SK-N-SH (cell line): ENCODE measurements at regions not wholly inside any gene's neighbourhood (a gene's known extent, or its start where the extent isn't known, plus 50 kb on each side); places are given as distances from the start of the nearest gene placed in this dataset.

ENCODE experiments used
- CTCF ChIA-PET: fragments of 300-600, 350-600 bp; formaldehyde crosslinking; extraction: SDS; loops from one replicate; lab custom pipeline; 2021; lab: Yijun Ruan, JAX
- POLR2A ChIA-PET: fragments of 350-600 bp; sonication (Branson Sonifier 250); formaldehyde crosslinking; extraction: SDS; loops from one replicate; lab custom pipeline; 2020; ENCODE audit warnings: antibody characterized with exemption, inconsistent platforms; lab: Yijun Ruan, JAX
- DNase-seq: peaks from one replicate; pipeline ENCODE4 v3.0.0; 2012
- H2AFZ ChIP-seq: fragments of 200-600 bp; sonication (generic); 2 replicates; pipeline ENCODE4 v1.8.1; 2016; ENCODE audit warnings: antibody characterized with exemption, mild to moderate bottlenecking, low read depth
- H3F3A ChIP-seq: fragments of 200-600 bp; sonication (generic); replicated peaks from 2 replicates; pipeline ENCODE3; 2016; ENCODE audit warnings: antibody characterized with exemption, mild to moderate bottlenecking; ENCODE audit not compliant: insufficient read depth
- H3K27ac ChIP-seq, 2 experiments: fragments of 200-500 bp in 1 of 2; fragments of 200-600 bp in 1 of 2; sonication (Bioruptor generic) in 1 of 2; sonication (generic), shearing (Covaris generic) in 1 of 2; 2 replicates each; pipeline versions ENCODE4 v1.5.1 to v1.6.1; 2014 to 2016; ENCODE audit warnings: low read depth in 2 of 2, inconsistent platforms in 1 of 2, low read length in 1 of 2, mild to moderate bottlenecking in 1 of 2, mixed read lengths in 1 of 2
- H3K27me3 ChIP-seq: fragments of 200-600 bp; sonication (generic), shearing (Covaris generic); 2 replicates; pipeline ENCODE4 v1.6.1; 2016; ENCODE audit warnings: mixed run types; ENCODE audit not compliant: insufficient read depth
- H3K36me3 ChIP-seq, 2 experiments: fragments of 200-500 bp in 1 of 2; fragments of 200-600 bp in 1 of 2; sonication (Bioruptor generic) in 1 of 2; sonication (generic) in 1 of 2; replicated peaks in 1 of 2; 2 replicates each; pipeline versions ENCODE3 to v1.5.1; 2014 to 2016; ENCODE audit warnings: low read length in 1 of 2, mild to moderate bottlenecking in 1 of 2; ENCODE audit not compliant: insufficient read depth in 2 of 2, control insufficient read depth in 1 of 2
- H3K4me1 ChIP-seq, 2 experiments: fragments of 200-500 bp in 1 of 2; fragments of 200-600 bp in 1 of 2; sonication (Bioruptor generic) in 1 of 2; sonication (generic), shearing (Covaris generic) in 1 of 2; 2 replicates each; pipeline versions ENCODE4 v1.5.1 to v1.6.1; 2014 to 2016; ENCODE audit warnings: low read depth in 1 of 2, low read length in 1 of 2, mixed run types in 1 of 2; ENCODE audit not compliant: insufficient read depth in 2 of 2, control insufficient read depth in 1 of 2
- H3K4me2 ChIP-seq: fragments of 200-600 bp; sonication (generic), shearing (Covaris generic); 2 replicates; pipeline ENCODE4 v1.6.1; 2017; ENCODE audit warnings: mixed run types
- H3K4me3 ChIP-seq, 2 experiments: fragments of 200-500 bp in 1 of 2; fragments of 200-600 bp in 1 of 2; sonication (Bioruptor generic) in 1 of 2; sonication (generic), shearing (Covaris generic) in 1 of 2; 2 replicates each; pipeline versions ENCODE4 v1.5.1 to v1.8.1; 2014 to 2016; ENCODE audit warnings: low read depth in 2 of 2, inconsistent platforms in 1 of 2, low read length in 1 of 2, mild to moderate bottlenecking in 1 of 2, mixed read lengths in 1 of 2, moderate library complexity in 1 of 2
- H3K79me2 ChIP-seq: fragments of 200-600 bp; sonication (generic); 2 replicates; pipeline ENCODE4 v1.8.1; 2017; ENCODE audit warnings: mild to moderate bottlenecking; ENCODE audit not compliant: insufficient read depth
- H3K9ac ChIP-seq: fragments of 200-600 bp; sonication (generic); 2 replicates; pipeline ENCODE4 v1.6.1; 2017; ENCODE audit warnings: mixed run types
- H3K9me2 ChIP-seq: fragments of 200-600 bp; sonication (generic); 2 replicates; pipeline ENCODE4 v1.6.1; 2017; ENCODE audit warnings: mixed run types
- H3K9me3 ChIP-seq: fragments of 200-600 bp; sonication (generic); 2 replicates; pipeline ENCODE4 v1.6.1; 2017; ENCODE audit warnings: mixed run types, mild to moderate bottlenecking, moderate library complexity
- H4K20me1 ChIP-seq: fragments of 200-600 bp; sonication (generic); 2 replicates; pipeline ENCODE4 v1.6.1; 2017; ENCODE audit warnings: mild to moderate bottlenecking, mixed run types; ENCODE audit not compliant: insufficient read depth
- CTCF ChIP-seq: fragments of 200-600 bp; sonication (generic); IDR thresholded peaks from 2 replicates; pipeline ENCODE4 v1.6.1; 2017; ENCODE audit warnings: antibody characterized with exemption, mild to moderate bottlenecking, moderate library complexity
- ELF1 ChIP-seq: IDR thresholded peaks from 2 replicates; pipeline ENCODE4 v1.4.0; 2012
- EP300 ChIP-seq, 2 experiments: IDR thresholded peaks; 2 replicates each; pipeline versions ENCODE4 v1.4.0 to v1.6.1; 2012; ENCODE audit warnings: borderline replicate concordance in 1 of 2, low read depth in 1 of 2, low read length in 1 of 2
- EZH2phosphoT487 ChIP-seq: fragments of 200-600 bp; sonication (generic); IDR thresholded peaks from 2 replicates; pipeline ENCODE4 v1.6.1; 2017; ENCODE audit warnings: low read depth, mixed run types, mild to moderate bottlenecking, antibody characterized with exemption, moderate library complexity, borderline replicate concordance
- FOSL2 ChIP-seq: IDR thresholded peaks from 2 replicates; pipeline ENCODE4 v1.4.0; 2012; ENCODE audit warnings: low read depth, mild to moderate bottlenecking, moderate library complexity, borderline replicate concordance
- GABPA ChIP-seq: IDR thresholded peaks from 2 replicates; pipeline ENCODE4 v1.4.0; 2012; ENCODE audit warnings: low read depth, mild to moderate bottlenecking
- GATA2 ChIP-seq: sonication (generic); formaldehyde crosslinking; IDR thresholded peaks from 2 replicates; pipeline ENCODE4 v1.5.0; 2020; ENCODE audit warnings: mild to moderate bottlenecking, missing genetic modification reagents
- MXI1 ChIP-seq: IDR thresholded peaks from 2 replicates; pipeline ENCODE4 v1.6.1; 2012; ENCODE audit warnings: mild to moderate bottlenecking, low read depth, low read length, improper control_type of control experiment
- PBX3 ChIP-seq: IDR thresholded peaks from 2 replicates; pipeline ENCODE4; 2012
- RCOR1 ChIP-seq: fragments of 150-350 bp; IDR thresholded peaks from 2 replicates; pipeline ENCODE4 v1.6.1; 2017; ENCODE audit warnings: antibody characterized with exemption, low read length
- REST ChIP-seq: IDR thresholded peaks from 2 replicates; pipeline ENCODE4 v1.6.1; 2012; ENCODE audit warnings: mild to moderate bottlenecking, low read depth, low read length, moderate library complexity
- RFX5 ChIP-seq: IDR thresholded peaks from 2 replicates; pipeline ENCODE4 v1.6.1; 2012; ENCODE audit warnings: mild to moderate bottlenecking, improper control_type of control experiment, low read length
- RXRA ChIP-seq: IDR thresholded peaks from 2 replicates; pipeline ENCODE4 v1.4.0; 2012; ENCODE audit warnings: low read depth, mild to moderate bottlenecking, borderline replicate concordance
- SIN3A ChIP-seq: IDR thresholded peaks from 2 replicates; pipeline ENCODE4 v1.6.1; 2012; ENCODE audit warnings: low read depth, mild to moderate bottlenecking, low read length, moderate library complexity, borderline replicate concordance
- TAF1 ChIP-seq: IDR thresholded peaks from 2 replicates; pipeline ENCODE4 v1.6.1; 2012; ENCODE audit warnings: low read depth, mild to moderate bottlenecking, low read length, moderate library complexity, borderline replicate concordance
- TCF12 ChIP-seq: IDR thresholded peaks from 2 replicates; pipeline ENCODE4 v1.4.0; 2012
- TEAD4 ChIP-seq: IDR thresholded peaks from 2 replicates; pipeline ENCODE4 v1.4.0; 2012; ENCODE audit warnings: mild to moderate bottlenecking, borderline replicate concordance; ENCODE audit not compliant: insufficient read depth
- WGBS: methylation state at CpG from one replicate; pipeline ENCODE4 v1.1.6; 2017; ENCODE audit warnings: low lambda C conversion rate; 5-methylcytosine and 5-hydroxymethylcytosine counted together
- TF ChIP-seq, protein P1 (sequence below): fragments of 150-350 bp; IDR thresholded peaks from 2 replicates; pipeline ENCODE4 v1.6.1; 2016; ENCODE audit warnings: mild to moderate bottlenecking, low read depth, low read length

DNA sequence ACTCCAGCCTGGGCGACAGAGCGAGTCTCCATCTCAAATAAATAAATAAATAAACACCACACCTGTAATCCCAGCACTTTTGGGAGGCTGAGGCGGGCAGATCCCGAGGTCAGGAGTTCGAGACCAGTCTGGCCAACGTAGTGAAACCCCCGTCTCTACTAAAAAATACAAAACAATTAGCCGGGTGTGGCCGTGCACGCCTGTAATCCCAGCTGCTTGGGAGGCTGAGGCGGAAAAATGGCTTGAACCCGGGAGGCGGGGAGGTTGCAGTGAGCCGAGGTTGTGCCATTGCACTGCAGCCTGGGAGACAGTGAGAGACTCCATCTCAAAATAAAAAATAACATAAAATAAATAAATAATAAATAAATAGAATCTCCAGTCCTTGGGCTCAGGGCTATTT is 185.8 kb downstream of the SHOX start:
- no peaks in the 10 kb centered on the region for H3K9me2 ChIP-seq
- no peak overlapping the region for H2AFZ ChIP-seq
- H3K4me2 ChIP-seq = no peak overlapping the region
- H3K36me3 ChIP-seq = no peaks in the 10 kb centered on the region
- H3K4me1 ChIP-seq = no peaks in the 10 kb centered on the region
- H3K4me3 ChIP-seq = no peak overlapping the region
- H3F3A ChIP-seq = no peaks in the 10 kb centered on the region
- CTCF ChIA-PET = no interaction called here
- no peaks in the 10 kb centered on the region for H3K79me2 ChIP-seq
- H3K27me3 ChIP-seq = no peaks in the 10 kb centered on the region
- no peak overlapping the region for H3K27ac ChIP-seq
- H3K9me3 ChIP-seq = no peaks in the 10 kb centered on the region
- no peak overlapping the region for H3K9ac ChIP-seq
- TF ChIP-seq SIN3A = no peak
- TF ChIP-seq GATA2 (CRISPR knock-in tag) = no peak
- TF ChIP-seq TCF12 = no peak
- TF ChIP-seq GABPA = no peak
- no peak for TF ChIP-seq EP300 (IDR thresholded peaks at IDR 0.05; ENCODE audit: borderline replicate concordance in 1 of 2, low read depth in 1 of 2, low read length in 1 of 2)
- TF ChIP-seq CTCF = no peak
- TF ChIP-seq MXI1 = no peak
- no peak for TF ChIP-seq RCOR1
- no peaks in the 10 kb centered on the region for H4K20me1 ChIP-seq
- 45% methylated on average over 14 of the region's 14 CpGs for WGBS
- POLR2A ChIA-PET = no interaction called here
- no peak for DNase-seq

GRCh38 chrX:810186-810585 is 179.6 kb downstream of the SHOX start:
- no peak overlapping the region for H3K4me3 ChIP-seq
- no peaks in the 10 kb centered on the region for H3K9me2 ChIP-seq
- TF ChIP-seq TEAD4 (no peak), MXI1 (no peak), RXRA (no peak), FOSL2 (no peak), EZH2phosphoT487 (no peak), SIN3A (no peak), RFX5 (no peak), REST (no peak), GATA2 (CRISPR knock-in tag) (no peak), PBX3 (no peak), ELF1 (no peak), CTCF (no peak), EP300 (IDR thresholded peaks at IDR 0.05; ENCODE audit: borderline replicate concordance in 1 of 2, low read depth in 1 of 2, low read length in 1 of 2) (no peak), TAF1 (no peak)
- TF ChIP-seq, protein P1, sequence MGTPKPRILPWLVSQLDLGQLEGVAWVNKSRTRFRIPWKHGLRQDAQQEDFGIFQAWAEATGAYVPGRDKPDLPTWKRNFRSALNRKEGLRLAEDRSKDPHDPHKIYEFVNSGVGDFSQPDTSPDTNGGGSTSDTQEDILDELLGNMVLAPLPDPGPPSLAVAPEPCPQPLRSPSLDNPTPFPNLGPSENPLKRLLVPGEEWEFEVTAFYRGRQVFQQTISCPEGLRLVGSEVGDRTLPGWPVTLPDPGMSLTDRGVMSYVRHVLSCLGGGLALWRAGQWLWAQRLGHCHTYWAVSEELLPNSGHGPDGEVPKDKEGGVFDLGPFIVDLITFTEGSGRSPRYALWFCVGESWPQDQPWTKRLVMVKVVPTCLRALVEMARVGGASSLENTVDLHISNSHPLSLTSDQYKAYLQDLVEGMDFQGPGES = no peak
- TF ChIP-seq, all 33 proteins: peak for 0
- H3K4me1 ChIP-seq = no peaks in the 10 kb centered on the region
- H3K4me2 ChIP-seq = no peak overlapping the region
- ChIA-PET POLR2A (no interaction called here), CTCF (no interaction called here)
- no peak overlapping the region for H3K27ac ChIP-seq
- no peak overlapping the region for H3K9ac ChIP-seq
- WGBS = 18% methylated on average over 3 of the region's 5 CpGs
- DNase-seq = no peak
- no peaks in the 10 kb centered on the region for H3K36me3 ChIP-seq
- H2AFZ ChIP-seq = no peak overlapping the region
- H4K20me1 ChIP-seq = no peaks in the 10 kb centered on the region
- H3F3A ChIP-seq = no peaks in the 10 kb centered on the region
- H3K9me3 ChIP-seq = no peaks in the 10 kb centered on the region
- no peaks in the 10 kb centered on the region for H3K27me3 ChIP-seq
- no peaks in the 10 kb centered on the region for H3K79me2 ChIP-seq
